ENCODE measurements at regions not wholly inside any gene's neighbourhood (a gene's known extent, or its start where the extent isn't known, plus 50 kb on each side); places are given as distances from the start of the nearest gene placed in this dataset.
"Not testable (repeated sequence)": the region's sequence is repeated elsewhere in the genome, so short reads cannot be mapped to it uniquely, and the experiment has no call there.

GRCh38 chr3:87694678-87695077 lies 364.1 kb downstream of the CGGBP1 start:
- Mint-ChIP-seq H3K4me3 (ENCODE audit: low read depth, unreplicated experiment) (no peak overlapping the region), H3K27ac (ENCODE audit: unreplicated experiment) (no peak overlapping the region), H3K36me3 (ENCODE audit: insufficient read depth, unreplicated experiment) (no peaks in the 10 kb centered on the region), H3K9me3 (ENCODE audit: low read depth, unreplicated experiment) (no peaks in the 10 kb centered on the region), H3K4me1 (ENCODE audit: low read depth, unreplicated experiment) (no peaks in the 10 kb centered on the region), H3K27me3 (ENCODE audit: unreplicated experiment) (no peaks in the 10 kb centered on the region)
- intact Hi-C loops (cut with micrococcal nuclease; ENCODE audit: unreplicated experiment): no loop called here
- TF ChIP-seq, protein P1, sequence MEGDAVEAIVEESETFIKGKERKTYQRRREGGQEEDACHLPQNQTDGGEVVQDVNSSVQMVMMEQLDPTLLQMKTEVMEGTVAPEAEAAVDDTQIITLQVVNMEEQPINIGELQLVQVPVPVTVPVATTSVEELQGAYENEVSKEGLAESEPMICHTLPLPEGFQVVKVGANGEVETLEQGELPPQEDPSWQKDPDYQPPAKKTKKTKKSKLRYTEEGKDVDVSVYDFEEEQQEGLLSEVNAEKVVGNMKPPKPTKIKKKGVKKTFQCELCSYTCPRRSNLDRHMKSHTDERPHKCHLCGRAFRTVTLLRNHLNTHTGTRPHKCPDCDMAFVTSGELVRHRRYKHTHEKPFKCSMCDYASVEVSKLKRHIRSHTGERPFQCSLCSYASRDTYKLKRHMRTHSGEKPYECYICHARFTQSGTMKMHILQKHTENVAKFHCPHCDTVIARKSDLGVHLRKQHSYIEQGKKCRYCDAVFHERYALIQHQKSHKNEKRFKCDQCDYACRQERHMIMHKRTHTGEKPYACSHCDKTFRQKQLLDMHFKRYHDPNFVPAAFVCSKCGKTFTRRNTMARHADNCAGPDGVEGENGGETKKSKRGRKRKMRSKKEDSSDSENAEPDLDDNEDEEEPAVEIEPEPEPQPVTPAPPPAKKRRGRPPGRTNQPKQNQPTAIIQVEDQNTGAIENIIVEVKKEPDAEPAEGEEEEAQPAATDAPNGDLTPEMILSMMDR (IDR thresholded peaks at IDR 0.05; ENCODE audit: unreplicated experiment): no peak
- DNase-seq: no peak
- BruUV-seq (replicated peaks): no TSS peak
- CTCF ChIA-PET: no interaction called here

GRCh38 chr3:87691109-87691508 lies 367.7 kb downstream of the CGGBP1 start:
- DNase-seq: no peak
- Mint-ChIP-seq H3K4me1 (ENCODE audit: low read depth, unreplicated experiment) (no peaks in the 10 kb centered on the region), H3K27ac (ENCODE audit: unreplicated experiment) (no peak overlapping the region), H3K36me3 (ENCODE audit: insufficient read depth, unreplicated experiment) (no peaks in the 10 kb centered on the region), H3K4me3 (ENCODE audit: low read depth, unreplicated experiment) (no peak overlapping the region), H3K9me3 (ENCODE audit: low read depth, unreplicated experiment) (no peaks in the 10 kb centered on the region), H3K27me3 (ENCODE audit: unreplicated experiment) (no peaks in the 10 kb centered on the region)
- CTCF ChIA-PET: no interaction called here
- intact Hi-C loops (cut with micrococcal nuclease; ENCODE audit: unreplicated experiment): no loop called here
- TF ChIP-seq, protein P1 (IDR thresholded peaks at IDR 0.05; ENCODE audit: unreplicated experiment): no peak
- BruUV-seq (replicated peaks): no TSS peak

DNA sequence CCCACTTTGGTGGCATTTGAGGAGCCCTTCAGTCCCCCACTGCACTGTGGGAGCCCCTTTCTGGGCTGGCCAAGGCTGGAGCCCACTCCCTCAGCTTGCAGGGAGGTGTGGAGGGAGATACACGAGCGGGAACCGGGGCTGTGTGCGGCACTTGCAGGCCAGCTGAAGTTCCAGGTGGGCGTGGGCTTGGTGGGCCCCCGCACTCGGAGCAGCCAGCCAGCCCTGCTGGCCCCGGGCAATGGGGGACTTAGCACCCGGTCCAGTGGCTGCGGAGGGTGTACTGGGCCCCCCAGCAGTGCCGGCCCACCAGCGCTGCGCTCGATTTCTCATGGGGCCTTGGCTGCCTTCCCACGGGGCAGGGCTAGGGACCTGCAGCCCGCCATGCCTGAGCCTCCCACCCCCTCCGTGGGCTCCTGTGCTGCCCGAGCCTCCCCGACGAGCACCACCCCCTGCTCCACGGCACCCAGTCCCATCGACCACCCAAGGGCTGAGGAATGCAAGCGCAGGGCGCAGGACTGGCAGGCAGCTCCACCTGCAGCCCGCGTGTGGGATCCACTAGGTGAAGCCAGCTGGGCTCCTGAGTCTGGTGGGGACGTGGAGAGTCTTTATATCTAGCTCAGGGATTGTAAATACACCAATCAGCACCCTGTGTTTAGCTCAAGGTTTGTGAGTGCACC lies 379.7 kb downstream of the CGGBP1 start:
- DNase-seq; H3K9me3 Mint-ChIP-seq (ENCODE audit: low read depth, unreplicated experiment); H3K4me3 Mint-ChIP-seq (ENCODE audit: low read depth, unreplicated experiment); H3K27me3 Mint-ChIP-seq (ENCODE audit: unreplicated experiment); H3K4me1 Mint-ChIP-seq (ENCODE audit: low read depth, unreplicated experiment); H3K36me3 Mint-ChIP-seq (ENCODE audit: insufficient read depth, unreplicated experiment); BruUV-seq (replicated peaks); H3K27ac Mint-ChIP-seq (ENCODE audit: unreplicated experiment); CTCF ChIA-PET; intact Hi-C loops (cut with micrococcal nuclease; ENCODE audit: unreplicated experiment): not testable (repeated sequence)

DNA sequence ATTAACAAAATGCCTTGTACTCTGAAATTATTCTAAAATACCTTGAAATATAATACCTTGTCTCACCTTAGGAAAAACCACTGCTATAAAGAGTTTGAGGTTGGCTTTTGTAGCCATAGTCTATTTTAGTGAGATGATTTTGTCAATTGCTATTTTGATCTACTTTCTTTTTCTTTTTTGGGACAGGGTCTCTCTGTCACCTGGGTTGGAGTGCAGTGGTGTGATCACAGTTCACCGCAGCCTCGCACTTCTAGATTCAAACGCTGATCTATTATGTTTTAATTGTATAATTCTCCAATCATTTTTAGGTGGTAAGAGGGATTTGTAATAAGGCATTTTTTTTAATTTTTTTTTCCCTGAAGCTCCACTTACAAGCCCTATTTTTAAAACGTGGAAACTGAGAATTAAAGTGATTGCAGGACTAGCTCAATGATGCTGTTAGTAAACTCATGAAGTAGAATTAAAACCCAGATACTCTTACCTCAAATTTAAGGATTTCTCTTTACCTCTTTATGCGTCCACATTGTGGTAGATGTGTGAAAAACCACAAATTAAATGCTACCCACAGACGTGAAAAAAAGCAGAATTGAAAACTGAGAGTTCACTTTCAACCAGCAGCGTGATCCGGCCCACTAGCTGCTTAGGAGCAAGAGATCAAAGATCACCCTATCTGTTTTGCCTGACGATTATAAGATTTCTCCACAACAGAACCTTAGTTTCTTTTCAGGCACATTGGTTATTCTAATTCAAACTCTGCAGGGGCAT lies 384.2 kb downstream of the CGGBP1 start:
- H3K27me3 Mint-ChIP-seq (ENCODE audit: unreplicated experiment): no peaks in the 10 kb centered on the region

More for the DNA sequence above, 384.2 kb downstream of the CGGBP1 start:
- Mint-ChIP-seq H3K9me3 (ENCODE audit: low read depth, unreplicated experiment) (no peaks in the 10 kb centered on the region), H3K4me3 (ENCODE audit: low read depth, unreplicated experiment) (no peak overlapping the region), H3K36me3 (ENCODE audit: insufficient read depth, unreplicated experiment) (no peaks in the 10 kb centered on the region), H3K27ac (ENCODE audit: unreplicated experiment) (no peak overlapping the region), H3K4me1 (ENCODE audit: low read depth, unreplicated experiment) (no peaks in the 10 kb centered on the region)
- CTCF ChIA-PET: no interaction called here
- no peak for DNase-seq
- no TSS peak for BruUV-seq (replicated peaks)
- TF ChIP-seq, protein P1 (IDR thresholded peaks at IDR 0.05; ENCODE audit: unreplicated experiment): no peak
- intact Hi-C loops (cut with micrococcal nuclease; ENCODE audit: unreplicated experiment): loop anchor here (5.0 kb wide), 1 partner anchor 38 kb away; no protein-coding TSS in a partner anchor

Data from Calu3 (cell line).